ENCODE measurements at regions not wholly inside any gene's neighbourhood (a gene's known extent, or its start where the extent isn't known, plus 50 kb on each side); places are given as distances from the start of the nearest gene placed in this dataset.
A peak's percentile ranks its signal among the peaks of the same experiment; 100 is the strongest.
"Not testable (repeated sequence)": the region's sequence is repeated elsewhere in the genome, so short reads cannot be mapped to it uniquely, and the experiment has no call there.

DNA sequence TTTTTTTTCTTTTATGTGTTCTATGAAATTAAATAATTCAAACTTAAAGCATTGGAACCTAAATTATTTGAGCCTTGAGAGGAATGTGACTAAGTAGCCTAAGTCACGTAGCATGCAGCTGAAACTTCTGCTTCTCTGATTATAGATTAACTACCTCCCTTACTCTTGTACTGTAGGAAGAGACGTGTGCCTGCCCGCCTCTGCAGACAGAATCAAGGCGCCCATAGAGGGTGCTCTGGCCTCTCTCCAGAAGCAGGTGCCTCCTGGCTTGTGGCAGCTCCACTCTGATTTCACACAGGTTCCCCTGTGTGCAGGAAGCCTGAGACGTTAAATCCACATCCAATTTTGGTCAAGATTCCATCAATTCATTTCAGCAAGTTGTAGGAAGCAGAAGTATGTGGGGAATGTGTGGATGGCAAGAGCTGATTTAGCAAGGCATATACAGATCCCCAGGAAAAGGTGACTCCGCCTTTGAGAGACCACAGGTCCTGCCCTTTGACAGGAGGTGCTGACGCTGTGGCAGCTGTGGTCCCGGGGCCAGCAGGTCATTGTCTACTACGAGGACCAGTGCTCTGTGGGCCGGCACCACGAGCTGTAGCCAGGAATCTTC lies 1418.8 kb downstream of the CDH11 start:
- no peak for DNase-seq (ENCODE audit: low spot score)

DNA sequence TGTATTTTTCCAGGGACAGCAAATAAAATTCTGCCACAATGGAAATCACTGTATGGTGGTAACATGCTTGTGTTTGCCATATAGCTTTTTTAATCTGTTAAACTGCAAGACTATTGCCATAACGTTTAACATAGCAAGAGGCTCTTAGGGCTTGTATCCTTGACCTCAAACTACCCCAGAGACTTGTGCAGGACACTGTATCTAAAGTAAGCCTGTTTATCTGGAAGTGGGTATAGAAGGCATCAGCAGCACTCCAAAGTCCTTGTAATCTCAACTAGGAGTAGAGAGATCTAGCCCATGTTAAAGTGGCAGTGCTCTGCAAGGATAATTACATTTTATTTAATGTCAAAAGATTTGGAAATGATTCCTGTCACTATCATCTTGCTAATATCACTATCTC lies 1424.1 kb downstream of the CDH11 start:
- DNase-seq (ENCODE audit: low spot score): no peak

DNA sequence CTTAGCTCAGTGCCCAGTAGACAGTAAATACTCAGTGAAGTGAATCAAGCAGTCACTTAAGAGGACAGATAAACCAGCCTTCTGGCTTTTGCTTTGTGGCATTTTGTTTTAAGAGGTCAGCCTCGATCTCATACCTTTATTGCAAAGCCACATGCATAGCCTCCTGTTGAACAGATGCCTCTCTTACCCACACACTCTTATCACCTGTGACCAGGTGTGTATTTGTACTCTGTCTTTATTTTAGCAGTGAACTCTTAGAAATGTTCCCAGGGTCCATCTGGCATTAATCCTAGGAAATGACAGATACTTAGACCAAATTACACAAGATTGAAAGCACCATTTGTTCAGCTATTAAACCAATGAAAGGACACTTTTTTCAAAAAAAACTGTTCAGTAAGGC lies 1426.5 kb downstream of the CDH11 start:
- DNase-seq (ENCODE audit: low spot score): no peak

DNA sequence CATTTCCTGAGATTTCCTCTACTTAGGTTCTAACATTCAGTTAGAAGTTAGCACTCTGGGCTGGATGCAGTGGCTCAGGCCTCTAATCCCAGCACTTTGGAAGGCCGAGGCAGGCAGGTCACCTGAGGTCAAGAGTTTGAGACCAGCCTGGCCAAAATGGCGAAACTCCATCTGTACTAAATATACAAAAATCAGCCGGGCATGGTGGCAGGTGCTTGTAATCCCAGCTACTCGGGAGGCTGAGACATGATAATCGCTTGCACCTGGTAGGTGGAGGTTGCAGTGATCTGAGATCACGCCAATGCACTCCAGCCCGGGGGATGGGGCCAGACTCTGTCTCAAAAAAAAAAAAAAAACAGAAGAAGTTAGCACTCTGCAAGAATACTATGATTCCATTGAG lies 1430.9 kb downstream of the CDH11 start:
- no peak for DNase-seq (ENCODE audit: low spot score)

DNA sequence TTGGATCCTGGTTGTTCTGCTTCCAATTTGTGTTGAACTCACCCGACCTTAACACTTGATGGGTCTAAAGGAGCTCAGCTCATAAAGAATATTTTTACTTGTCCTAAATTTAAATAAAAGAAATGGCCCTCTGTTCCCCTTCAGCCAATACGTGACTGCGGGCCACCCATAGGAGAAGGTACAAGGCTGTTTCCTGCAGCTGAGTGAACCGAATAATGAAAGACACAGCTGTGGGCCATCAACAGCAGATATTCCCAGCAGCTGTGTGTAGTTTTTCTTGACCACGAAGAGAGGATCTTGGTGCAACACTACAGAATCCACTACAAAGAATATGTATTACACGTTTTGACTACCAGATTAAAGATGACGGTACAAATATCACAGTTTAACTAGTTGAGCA lies 1431.6 kb downstream of the CDH11 start:
- DNase-seq (ENCODE audit: low spot score): no peak

DNA sequence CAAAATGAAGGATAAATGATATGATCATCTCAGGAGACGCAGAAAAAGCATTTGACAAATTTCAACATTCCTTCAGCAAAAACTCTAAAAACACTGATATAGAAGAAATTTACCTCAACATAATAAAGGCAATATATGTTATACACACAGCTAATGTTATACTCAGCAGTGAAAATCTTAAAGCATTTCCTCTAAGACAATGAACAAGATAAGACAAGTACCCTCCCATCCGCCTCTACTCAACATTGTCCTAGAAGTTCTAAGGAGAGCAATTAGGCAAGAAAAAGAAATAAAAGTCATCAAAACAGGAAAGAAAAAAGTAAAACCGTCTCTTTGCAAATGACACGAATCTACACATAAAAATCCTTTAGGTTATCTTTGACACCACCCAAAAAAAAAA lies 1432.8 kb downstream of the CDH11 start:
- DNase-seq (ENCODE audit: low spot score): no peak

DNA sequence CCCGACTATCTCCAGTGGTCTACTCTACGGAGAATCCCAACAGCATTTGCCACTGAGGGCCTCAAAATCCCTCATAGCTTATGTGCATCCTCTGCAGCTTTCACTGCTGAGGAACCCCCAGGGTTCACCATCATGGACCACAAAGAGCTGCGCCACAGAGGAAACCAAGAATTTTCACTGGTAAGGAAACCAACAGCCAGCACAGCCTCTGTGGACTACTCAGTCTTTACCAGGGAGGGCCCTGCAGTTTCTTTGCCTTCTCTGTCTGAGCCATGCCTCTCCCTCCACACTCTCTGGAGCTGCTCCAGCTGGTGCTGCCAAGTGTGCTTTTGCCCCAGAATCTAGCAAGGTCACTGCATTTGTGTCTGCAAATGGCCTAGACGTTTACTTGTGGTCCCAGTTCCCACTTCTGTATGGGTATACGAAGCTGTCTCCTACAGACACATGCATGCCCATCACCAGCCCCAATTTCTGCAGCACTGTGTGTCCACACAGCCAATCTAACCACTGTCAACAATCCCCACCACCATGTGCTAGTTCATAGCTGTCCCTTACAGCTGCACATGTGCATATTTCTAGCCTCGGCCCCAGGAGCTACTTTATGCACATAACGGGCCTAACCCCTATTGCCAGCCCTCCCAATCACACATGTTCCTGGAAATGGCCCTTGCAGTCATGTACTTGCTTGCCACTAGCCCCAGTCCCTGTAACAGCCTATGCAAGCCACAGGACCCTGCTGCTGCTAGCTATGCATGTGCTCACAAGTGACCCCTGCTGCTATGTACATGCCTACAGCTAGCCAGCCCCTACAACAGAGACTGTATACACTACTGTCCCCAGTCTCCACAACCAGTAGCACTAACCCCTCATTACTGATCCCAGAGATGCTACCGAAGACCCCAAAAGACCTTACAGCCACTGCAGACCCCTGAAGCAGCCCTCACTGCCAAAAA lies 1437.4 kb downstream of the CDH11 start:
- no peak for DNase-seq (ENCODE audit: low spot score)

DNA sequence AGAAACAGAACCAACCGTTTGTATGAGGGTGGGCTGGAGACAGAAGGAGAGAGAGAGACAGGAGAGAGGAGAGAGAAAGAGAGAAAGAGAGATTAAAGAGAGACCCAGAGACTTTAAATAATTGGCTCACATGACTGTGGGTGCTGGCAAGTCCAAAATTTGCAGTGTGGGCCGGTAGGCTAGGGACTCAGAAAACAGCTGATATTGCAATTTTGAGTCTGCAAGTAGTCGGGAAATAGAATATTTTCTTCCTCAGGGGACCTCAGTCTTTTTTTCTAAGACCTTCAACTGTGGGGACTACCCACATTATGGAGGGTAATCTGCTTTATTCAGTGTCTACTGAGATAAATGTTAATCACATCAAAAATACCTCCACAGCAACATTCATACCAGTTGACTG lies 1439.0 kb downstream of the CDH11 start:
- DNase-seq (ENCODE audit: low spot score): no peak

DNA sequence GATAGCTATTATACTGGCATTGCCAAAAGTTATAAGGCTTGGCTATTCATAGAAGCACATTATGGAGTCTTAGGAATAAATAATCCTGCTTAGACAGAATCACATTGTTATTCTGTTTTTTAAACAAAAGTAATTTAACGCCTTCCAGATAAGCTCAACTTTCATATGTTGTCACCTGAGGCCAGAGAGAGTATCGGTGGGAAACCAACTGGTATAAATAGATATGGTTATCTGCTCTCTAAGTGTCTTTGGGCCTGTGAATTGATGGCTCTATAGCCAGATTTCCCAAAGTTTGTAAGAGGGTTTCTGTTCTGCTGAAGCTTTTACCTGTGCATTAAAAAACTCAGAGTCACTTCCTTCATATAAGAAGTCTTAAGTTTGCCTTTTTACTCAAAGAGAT lies 1449.4 kb downstream of the CDH11 start:
- DNase-seq (ENCODE audit: low spot score): no peak

DNA sequence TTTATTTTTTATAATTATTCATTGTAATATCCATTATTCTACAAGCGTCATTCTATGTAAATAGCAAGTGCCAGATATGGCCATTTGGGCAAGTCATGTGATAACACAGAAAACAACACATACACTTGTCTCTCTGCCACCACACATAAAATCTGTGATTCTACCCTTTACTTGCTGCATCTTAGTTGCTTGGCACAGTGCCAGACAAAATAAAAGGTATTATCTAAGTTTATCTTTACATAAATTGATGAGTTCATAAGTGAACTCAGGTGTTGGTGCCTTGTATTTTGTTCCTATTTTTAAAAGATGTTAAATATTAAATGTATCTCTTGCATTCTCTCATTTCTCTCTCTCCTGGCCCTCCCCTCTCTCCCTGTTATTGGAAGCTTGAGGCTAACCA lies 1458.7 kb downstream of the CDH11 start:
- no peak for DNase-seq (ENCODE audit: low spot score)

DNA sequence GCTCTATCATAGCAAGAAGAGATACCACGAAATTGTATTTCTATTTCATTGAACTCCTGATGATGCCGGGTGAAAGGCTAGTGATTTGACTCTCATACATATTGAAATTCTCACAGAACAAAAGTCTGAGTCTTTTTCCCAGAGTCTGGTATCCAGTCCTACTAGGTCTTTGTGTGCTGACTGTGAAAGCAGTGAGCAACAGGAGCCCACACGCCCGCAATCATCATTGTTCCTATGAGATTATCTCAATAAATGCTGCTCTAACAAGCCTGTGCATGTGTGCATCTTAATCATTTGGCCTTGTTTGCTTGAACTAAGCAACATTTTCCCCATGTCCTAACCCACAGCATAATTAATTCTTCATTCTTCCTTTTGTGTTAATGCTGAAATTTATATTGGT lies 1466.0 kb downstream of the CDH11 start:
- DNase-seq (ENCODE audit: low spot score): no peak

DNA sequence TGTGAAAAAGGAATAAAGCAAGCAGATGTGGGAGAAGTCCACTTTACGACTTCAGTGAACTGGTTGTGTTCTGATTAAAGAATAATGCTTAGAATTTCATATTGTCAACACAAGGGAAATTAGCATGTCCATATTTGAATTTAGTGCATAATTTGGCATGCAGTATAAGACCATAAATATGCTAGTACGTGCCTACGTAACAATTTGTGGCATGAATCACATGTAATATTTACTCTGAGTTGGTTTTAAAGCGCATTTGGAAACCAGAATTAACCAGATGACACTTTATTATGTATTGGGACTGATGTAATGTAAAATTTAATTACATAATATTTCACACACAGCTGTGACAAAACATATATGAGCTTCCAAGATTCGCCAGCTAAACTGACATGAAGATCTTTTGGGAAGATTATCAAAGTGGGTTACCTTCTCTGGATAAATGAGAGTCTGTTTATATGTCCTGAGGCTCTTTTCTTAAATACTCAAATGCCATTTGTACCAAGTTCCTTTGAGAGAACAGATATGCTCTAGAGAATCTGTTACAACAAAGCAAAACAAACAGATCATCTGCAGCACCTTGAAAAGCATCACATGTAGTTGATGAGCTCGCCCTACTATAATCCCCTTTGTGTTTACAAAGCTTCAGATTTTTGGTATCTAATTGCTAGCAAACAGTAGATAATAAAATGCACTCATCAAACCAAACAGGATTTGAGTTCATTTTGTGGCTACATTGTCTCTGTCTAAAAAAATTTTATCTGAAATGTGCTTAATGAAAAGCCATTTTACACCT lies 1468.6 kb downstream of the CDH11 start:
- DNase-seq (ENCODE audit: low spot score): no peak

DNA sequence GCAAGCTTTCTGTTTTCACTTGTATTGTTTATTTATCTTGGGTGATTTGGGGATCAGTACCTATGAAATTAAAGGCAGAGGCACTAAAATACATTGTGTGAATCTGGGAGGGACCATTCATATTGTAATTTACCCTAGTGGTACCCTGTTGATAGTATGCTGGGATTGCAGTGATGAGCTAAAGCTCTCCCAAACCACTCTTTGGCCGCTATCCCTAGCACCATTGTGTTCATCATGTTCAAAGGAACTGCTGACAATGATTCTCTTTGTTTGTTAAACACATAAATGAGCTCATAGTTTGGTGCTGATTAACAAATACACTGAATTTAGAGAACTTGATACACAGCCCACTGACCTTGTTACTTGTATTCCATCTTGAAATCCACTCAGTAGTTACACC lies 1469.8 kb downstream of the CDH11 start:
- DNase-seq (ENCODE audit: low spot score): peak; percentile 17

DNA sequence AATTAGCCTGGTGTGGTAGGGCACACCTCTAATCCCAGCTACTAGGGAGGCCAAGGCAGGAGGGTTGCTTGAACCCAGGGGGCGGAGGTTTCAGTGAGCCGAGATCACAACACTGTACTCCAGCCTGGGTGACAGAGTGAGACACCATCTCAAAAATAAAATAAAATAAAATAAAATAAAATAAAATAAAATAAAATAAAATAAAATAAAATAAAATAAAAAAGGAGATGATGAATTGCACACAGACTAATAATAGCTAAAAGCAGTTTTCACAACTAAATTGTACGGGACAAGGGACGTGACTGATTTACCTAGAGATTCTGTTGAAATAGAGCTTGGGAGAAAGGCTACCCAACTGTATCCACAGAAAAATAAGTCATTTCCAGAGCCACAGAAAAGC lies 1471.3 kb downstream of the CDH11 start:
- no peak for DNase-seq (ENCODE audit: low spot score)

DNA sequence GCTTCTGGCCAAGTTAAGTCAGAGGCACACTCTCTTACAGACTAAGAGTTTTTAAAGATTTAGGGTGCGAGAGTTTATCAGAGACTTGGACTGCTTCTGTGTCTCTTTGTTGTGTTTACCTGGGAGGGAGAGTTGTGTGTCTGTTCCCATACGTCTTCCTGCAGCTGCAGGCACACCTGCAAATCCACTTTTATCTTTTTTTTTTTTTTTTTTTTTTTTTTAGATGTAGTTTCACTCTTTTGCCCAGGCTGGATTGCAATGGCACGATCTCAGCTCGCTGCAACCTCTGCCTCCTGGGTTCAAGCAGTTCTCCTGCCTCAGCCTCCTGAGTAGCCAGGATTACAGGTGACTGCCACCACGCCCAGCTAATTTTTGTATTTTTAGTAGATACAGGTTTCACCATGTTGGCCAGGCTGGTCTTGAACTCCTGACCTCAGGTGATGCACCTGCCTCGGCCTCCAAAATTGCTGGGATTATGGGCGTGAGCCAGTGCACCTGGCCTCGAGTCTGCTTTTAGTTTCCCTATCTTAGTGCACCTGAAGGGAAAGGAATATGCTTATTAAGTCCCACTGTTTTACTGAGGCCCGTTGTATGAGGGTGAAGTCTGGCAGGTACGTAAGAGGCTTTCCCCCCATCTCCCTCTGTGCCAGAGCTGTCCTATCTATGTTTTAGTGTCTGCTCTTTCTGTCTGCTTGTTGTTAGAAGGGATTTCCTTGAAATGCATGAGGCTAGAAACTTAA lies 1488.0 kb downstream of the CDH11 start:
- DNase-seq (ENCODE audit: low spot score): not testable (repeated sequence)

DNA sequence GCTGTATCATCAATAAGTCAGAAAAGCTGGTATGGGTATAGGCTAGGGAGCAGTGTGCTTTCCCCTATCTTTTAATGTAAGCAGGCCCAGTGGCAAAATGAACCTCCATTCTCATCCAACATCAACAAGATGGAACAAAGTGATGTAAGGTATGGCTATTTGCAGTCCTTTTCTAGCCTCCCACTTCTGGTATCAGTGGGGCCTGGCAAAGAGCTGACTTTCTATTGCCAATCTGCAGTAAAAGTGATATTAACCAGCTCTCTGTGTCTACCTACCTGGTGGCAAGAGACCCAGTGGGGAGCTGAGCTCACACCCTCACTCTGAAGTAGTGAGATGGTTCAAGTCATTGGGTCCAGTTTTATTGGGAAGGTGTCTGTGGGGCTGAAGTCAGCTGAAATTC lies 1492.6 kb downstream of the CDH11 start:
- DNase-seq (ENCODE audit: low spot score): no peak

DNA sequence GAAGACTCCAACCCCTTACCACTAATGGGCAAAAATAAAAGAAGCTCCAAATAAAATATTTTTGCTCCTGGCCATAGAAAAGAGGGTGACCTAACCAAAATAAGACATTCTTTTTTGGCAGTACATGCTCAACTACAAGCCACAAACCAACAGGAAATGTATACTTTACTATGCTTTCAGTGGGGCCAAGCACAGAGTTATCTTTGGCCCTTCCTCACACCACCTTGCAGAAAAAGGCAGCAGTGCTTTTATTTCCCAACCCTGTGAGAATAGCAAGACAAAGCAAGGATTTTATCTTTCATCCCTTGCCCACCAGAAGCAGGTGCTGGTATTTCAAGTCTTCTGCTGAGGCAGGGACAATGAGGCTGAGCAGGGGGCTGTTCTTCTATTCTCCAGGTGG lies 1493.1 kb downstream of the CDH11 start:
- DNase-seq (ENCODE audit: low spot score): no peak

DNA sequence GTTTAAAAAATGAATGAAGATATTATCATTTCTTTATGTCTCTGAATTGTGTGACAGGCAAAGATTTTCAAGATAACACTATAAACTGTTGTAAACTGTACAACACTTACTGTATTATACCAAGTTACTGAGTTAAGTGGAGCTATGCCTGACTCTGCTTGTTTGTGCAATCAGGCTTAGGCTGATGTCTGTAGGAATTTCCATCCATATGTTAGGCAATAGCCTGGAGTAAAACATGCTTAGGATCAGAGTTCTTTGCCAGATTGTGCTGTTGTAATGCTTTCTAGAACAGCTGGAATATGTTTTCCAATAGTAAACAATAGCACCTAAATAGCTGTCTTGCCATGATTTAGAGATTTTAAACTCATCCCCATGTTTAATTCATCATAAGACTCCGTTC lies 1496.7 kb downstream of the CDH11 start:
- DNase-seq (ENCODE audit: low spot score): no peak

DNA sequence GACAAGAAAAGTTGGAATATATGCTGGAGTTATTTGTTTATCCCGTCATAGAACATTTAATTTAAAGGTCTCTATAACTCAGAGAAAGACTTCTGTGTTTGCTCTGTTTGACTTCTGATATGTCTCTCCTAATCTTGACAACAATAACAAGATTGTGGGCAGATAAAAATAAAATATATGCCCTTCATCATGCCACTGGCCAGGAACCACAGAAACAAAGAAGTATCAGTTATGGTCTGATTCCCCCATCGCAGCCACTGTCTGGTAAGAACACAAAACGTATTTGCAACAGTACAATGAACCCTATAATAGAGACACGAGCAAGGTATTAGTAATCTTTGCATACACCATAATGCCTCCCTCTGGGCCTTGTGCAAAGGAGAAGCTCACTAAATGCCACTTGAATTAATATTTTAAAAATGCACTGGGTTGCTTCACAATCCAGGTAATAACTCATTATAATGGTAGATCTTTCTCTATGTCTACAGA lies 1498.3 kb downstream of the CDH11 start:
- no peak for DNase-seq (ENCODE audit: low spot score)

DNA sequence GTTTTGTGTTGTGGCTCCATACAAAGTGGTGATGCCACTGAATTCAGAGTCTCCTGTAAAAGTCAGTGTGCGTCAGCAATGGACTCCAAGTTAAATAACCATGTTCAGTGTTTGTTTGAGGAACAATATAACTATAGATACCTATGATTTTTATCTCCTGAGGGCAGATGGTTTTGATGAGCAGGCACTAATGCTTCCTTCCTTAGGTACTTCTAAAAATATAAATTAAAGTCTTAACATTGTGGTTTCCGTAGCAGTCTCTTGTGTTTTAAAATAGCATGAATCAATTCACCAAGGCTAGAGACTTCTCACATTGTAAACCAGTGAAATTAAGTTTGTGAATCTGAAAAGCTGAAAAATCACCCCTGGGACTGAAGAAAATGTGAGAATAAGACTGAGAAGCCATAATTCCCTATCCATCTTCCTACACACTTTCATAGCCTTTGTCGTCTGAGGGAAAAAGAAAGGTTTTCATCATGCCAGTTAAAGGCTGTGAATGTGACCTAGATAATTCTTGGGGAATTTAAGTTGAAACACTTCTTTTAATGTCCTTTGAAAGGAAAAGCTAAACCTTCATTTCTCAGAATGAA lies 1502.9 kb downstream of the CDH11 start:
- no peak for DNase-seq (ENCODE audit: low spot score)

DNA sequence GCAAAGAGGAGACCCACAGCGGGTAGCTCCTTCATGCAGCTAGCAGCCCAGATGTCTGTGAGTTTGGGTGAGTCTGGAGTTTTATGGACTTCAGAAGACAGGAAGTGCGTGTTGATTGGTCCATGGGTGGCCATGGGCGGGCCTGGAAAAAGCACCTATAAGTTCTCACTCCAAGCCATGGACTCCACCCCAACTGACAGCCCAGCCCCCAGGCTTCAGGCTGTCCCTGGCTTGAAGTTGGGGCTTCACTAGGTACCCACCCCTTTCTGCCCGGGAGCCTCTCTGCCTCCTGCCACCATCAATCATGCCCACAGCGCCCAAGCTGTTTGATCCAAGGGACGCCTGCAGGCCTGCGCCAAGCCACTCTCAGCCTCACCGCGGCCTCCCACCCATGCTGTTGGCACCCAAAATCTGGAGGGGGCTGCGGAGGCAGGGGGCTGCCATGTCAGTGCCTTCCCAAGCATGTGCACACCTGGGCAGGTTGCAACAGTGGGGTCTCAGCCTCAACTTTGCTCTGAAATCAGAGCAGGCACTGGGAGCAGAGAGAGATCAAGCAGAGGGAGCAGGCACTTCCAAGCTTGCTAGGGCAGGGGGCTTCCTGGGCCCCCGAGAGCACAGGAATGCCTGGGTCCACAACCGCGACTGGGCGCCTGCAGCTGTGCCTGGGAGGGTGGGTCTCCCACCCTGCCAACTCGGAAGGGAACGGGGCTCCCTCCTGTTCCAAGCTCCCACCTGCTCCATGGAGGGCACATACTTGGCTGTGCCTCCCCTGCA lies 1503.7 kb downstream of the CDH11 start:
- DNase-seq (ENCODE audit: low spot score): no peak
